HUDEP-2 (cell line): ENCODE measurements at regions not wholly inside any gene's neighbourhood (a gene's known extent, or its start where the extent isn't known, plus 50 kb on each side); places are given as distances from the start of the nearest gene placed in this dataset.

Experiments used
- DNase-seq, 76 experiments: peaks; one replicate each; lab custom pipeline; 2025; ENCODE audit not compliant: unreplicated experiment in 76 of 76; lab: John Stamatoyannopoulos, UW

DNA sequence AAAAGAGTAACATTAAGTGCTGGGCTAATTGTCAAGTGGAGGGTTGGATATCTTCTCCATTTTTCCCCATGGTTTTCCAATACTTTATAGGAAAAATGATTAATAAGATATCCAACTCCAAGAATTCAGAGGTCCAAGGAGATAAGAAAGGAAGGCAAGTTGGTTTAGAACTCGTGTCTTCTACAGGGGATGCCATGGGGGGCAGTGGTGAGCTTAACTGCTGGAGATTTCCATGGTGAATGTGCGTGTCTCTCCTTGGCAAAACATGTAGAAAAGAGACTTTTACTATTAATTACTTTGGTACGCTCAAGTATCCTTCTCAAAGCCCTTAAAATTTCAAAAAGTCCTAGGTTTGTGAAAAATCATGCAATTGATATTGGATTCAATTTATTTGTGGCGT, 982.9 kb upstream of the RBFOX1 start:
- DNase-seq: no peak

DNA sequence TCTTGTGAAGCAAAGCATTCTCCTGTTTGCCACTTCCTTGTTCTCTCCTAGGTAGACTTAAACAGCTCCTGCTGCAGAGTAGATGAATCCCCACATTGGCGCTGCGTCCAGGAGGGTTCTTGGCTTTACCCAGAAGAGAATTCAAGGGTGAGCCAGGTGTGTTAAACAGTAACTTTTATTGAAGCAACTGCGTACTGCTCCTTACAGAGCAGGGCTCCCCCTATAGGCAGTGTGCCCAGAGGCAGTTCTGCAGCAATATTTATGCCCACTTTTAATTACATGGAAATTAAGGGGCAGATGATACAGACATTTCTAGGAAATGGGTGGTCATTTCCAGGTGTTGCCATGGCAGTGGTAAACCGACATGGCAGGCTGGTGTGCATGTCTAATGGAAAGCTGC, 987.6 kb upstream of the RBFOX1 start:
- DNase-seq: no peak

DNA sequence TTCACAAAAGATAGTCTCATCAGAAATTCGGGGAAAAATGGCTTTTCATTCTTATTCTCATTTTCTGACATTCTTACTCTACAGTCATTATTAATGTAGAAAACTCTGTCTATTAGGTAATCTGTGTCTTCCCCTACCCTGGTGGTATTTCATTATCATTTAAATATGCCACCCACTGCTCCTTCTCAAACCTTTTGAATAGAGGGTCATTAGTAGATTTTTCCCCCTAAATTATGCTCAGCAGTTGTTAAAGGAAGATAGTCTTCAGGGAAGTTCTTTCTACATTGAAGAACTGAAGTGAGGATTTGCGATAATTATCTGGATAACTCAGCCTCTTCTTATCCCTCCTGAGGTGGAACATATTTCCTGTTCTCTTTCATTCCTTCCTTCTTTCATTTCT, 989.5 kb upstream of the RBFOX1 start:
- DNase-seq: no peak

DNA sequence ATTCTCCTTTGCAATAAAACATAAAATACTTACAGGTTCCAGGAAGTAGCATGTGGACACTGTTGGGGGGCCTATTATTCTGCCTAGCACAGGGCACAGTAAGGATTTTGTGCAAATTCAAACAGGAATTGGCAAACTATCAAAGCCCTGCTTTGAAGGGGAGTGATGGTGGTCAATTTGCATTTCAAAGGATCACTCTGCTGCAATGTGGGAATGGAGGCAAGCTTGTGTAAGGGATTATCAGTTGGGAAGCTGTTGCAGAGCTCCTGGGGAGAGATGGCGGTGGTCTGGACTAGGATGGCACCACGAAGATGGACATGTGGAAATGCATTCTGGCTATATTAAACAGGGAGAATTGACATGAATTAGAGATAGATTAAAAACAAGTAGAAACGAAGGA, 990.7 kb upstream of the RBFOX1 start:
- DNase-seq: no peak

DNA sequence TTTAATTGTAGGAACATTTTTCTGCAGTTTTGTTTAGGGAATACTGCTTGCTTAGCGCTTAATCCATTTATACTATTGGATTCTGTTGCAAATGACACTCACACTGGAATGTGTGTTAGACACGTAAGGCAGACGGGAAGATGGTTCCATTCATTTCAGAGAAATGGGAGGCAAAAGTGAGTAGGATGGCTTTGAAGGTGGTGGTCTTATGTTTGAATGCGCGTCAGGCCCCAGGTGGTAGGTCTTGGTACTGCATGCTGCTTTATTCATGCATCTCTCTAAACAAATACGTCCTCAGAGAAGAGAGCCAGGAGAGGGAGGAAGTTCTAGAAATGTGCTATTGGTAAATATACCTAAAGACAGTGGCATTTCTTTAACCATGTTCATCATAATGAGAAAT, 997.6 kb upstream of the RBFOX1 start:
- peak in 2 of 76 experiments; percentile 0 to 1 for DNase-seq

DNA sequence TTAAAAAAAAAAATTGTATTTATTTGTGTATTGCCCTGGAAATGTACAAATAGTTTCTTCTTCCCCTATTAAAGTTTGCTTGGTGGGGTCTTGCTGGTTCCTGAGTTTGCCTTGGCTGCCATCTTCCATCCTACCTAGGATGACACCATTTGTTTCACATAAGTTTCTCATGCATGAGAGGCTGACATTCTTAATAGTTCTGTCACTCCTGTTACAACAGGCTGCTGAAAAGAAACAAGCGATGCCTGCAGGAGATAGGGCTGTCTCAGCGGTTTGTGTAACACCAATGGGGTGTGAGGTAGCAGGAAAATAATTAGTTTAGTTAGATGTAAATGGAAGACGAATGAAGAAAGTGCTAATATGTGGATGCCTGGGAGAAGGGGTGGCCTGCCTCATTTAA, 1000.9 kb upstream of the RBFOX1 start:
- DNase-seq: no peak

DNA sequence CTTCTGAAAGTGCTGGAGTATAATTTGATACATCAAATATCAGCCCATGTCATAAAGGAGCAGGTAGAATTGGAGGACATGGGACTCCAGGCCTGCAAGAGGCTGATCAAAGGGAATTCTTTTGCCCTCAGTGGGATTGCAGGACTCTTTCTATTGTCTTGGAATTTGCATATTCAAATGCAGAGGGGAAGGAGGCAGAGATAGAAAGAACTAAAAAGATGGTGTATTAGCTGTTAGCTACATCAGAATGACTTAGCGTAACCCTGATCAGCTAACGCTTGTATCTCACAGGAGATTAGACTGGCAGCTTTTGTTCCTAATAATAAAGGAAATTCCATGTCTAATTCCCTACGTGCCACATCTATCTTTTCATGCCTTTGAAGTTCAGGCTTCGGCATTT, 1014.7 kb upstream of the RBFOX1 start:
- no peak for DNase-seq

DNA sequence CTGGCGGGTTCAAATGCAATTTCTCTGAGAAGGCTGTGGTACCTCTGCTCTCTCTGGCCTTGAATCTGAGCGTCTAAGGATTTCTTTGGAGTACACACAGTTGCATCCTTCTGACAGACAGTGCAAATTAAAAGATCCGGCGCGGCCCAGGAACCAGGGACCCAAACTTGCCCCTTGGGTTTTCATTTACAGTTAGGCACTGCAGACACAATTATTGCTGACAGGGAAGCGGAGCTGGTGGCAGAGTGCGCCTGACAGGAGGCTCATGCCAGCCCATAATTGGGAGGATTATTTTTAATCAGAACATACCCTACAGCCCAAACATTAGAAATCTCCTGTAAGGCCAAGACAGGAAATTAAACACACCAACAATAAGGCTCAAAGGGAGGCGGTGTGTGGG, 1023.4 kb upstream of the RBFOX1 start:
- no peak for DNase-seq

DNA sequence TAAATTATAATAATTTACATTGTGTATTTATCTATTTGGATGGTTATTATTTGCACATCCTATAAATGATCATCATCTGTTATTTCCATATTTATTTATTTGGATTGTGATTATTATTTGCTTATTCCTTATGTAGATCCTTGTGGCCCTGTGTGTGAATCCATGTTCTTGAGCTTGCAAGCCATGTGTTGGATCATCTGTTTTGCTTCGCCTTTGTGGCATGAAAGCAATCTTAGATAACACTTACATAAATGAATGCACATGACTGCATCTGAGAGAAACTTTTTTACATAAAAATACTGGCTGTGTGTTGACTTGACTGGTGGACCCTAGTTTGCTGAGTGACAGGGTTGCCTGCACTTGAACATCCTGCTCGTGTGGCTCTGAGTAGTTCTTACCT, 1024.5 kb upstream of the RBFOX1 start:
- no peak for DNase-seq

DNA sequence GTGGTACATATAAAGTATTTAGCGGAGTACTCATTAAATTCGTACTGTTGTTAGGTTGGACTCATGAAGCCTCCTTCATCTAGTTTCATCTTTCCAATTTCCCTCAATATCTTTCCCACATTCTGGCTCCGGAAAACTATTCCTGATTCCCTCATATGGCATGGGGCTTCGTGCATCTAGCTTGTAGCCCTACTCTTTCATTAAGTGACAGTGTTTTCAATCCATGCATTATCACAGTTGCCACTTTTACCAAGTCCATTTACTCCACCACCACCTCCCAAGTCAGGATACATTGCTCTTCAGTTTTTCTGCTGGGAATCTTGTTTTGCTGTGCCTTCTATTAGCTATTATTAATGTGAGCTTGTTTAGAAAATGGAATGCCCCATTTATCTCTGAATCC, 1032.1 kb upstream of the RBFOX1 start:
- no peak for DNase-seq

DNA sequence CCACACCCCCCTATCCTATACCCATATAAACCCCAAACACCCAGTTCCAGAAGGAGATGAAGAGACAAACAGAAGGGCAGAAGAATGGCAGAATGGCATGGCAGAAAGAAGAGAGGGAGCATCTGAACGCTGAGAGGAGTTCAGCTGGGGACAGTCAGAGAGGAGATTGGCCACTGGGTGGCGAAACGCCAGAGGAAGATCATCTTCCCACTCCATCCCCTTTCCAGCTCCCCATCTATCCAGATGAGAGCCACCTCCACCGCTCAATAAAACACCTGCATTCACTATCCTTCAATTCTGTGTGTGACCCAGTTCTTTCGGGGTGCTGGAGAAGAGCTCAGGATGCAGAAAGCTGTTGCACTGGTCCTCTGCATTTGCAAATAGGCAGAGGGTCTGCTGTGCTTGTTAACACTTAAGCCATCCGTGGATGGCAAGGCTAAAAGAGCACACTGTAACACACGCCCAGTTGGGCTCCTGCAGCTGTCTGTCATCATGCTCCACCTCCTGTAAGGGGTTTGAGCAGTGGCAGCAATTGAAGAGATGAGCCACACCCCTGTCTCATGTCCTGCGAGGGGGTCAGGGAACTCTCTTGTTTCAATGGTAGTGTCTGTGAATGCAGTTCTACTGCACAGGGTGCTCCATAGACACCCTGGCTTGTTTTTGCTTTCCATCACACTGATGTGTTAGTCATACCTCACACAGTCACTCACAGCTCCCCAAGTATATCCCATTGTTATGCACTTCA, 1034.8 kb upstream of the RBFOX1 start:
- DNase-seq: no peak

DNA sequence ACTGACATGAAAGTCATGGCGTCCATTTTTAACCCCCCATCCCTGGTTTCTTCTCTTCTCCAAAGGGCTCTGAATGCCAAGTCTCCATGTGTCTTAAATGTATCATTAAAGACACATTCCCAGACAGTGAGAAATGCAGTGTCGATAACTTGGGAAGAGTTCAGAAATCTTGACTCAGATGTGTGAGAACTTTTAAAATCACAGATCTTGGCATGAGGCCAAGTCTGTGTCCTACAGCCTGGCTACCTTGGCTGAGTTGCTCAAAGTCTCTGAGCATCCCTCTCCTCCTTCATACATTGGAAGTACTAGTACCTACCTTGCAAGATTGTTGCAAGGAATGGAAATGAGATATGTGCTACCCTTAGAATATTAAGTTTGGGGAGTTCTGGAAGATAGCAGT, 1046.5 kb upstream of the RBFOX1 start:
- no peak for DNase-seq

DNA sequence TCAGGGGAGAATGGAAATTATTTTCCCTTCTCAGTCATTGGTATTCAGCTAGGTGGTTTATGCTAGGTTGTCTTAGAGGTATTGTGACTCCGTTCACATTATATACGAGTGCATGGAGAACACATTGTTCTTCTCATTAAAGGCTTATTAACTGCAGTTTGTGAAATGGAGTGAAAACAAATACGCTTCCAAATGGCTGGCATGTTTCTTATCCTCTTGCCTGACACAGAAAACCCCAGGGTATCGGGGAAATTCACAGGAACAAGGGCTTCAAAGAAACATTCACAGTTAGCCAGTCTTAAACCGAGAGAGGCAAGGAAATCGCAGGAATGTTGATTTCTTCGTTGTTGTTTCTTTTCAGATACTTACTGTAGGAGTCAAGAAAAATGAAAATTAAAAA, 1047.9 kb upstream of the RBFOX1 start:
- DNase-seq: no peak

DNA sequence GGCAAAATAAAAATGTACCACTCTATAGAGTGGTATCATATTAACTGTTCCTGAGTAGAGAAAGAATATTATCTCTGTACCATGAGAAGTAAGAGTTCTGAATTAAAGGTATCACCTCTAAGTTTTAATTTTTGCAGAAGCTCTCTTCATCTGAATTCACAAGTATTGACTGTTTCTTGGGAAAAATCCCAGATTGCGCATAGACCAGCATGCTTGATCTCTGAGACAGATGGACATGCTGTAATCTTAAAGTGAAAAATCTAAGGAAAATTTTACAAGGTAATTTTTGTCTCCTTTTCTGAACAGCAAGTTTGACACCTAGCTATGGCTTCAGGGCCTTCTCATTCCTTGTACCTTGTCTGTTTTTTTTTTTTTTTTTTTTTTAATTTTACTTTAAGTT, 1050.7 kb upstream of the RBFOX1 start:
- DNase-seq: no peak

DNA sequence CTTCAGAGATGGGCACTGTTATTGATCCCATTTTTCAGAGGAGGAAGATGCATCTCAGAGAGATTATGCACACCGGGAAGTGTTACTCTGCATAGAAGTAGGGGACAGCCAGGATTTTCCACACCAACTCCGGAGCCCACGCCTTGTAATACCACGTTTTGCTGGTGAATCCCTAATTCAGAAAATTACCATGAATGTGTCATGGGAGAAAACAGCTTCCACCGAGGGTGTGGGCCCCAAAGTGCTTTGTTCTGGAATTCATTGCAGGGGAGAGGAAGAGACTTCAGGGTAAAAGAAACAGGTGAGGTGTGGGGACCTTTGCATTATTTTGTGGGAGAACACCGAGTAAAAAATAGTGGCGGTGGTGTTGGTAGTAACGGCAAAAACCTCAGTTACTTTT, 1051.4 kb upstream of the RBFOX1 start:
- DNase-seq: no peak

DNA sequence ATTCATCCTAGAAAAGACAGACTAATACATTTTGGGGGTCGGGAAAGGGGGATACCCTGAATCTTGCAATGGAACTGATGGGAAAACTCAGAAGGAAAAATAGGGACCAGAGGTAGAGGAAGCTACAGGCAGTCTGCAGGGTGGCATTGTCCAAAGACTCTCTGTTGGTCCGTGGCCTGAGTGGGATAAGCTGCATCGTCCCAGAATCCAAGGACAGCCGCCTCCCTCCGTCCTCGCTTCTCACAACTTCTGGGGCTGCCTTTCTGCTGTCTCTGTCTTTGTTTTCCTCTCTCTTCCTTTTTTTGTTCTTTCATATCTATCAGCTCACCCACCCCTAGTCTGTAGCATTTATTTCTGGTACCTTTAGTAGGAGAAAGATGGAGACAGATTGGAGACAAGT, 1052.6 kb upstream of the RBFOX1 start:
- DNase-seq: no peak

DNA sequence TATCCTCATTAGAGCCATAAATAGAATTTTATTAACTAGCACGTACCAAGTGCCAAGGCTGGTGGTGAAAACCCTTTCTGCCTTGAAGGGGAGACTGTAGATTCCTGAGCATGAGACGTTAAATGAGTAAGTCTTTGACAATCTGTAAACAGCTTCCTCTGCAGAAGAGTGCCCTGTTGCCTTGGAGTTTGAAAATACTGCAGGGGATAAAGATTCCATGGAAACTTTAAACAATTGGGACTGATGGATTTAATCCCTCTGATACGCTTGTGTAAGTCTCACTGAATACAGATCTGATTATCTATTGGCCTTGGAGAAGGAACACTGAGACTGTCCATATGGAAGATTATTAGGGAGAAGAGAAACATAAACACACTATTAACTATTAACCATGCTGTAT, 1053.4 kb upstream of the RBFOX1 start:
- no peak for DNase-seq

DNA sequence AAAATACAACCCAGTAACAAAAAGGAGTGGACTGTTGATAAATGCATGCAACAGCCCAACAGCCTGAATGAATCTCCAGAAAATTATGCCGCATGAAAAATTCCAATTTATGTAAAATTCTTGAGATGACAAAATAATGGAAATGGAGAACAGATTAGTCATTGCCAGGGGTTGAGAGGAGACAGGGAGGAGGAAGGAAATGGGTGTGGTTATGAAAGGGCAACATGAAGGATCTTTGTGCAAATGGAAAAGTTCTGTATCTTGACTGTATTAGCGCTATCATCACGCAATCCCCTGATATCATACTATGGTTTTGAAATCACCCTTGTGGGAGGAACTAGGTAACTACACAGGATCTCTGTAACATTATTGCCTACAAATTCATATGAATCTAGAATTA, 1058.3 kb upstream of the RBFOX1 start:
- no peak for DNase-seq

DNA sequence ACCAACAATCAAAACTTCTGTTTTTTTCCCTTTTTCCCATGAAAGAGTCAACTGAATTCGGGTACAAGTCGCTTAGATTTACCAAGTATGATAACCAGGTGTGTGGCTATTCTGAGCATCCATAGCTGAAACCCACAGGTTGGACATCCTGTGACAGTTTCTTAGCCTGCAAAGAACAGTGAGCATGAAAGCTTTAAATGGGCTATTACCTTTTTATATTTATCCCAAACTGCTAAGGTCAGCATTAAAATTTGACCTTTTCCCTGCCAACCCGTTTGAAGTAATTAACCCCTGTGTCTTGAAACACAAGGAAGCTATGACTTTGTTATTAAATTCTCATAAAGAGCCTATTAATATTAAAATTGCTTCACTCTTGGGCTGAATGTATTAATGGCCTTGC, 1065.0 kb upstream of the RBFOX1 start:
- DNase-seq: no peak

DNA sequence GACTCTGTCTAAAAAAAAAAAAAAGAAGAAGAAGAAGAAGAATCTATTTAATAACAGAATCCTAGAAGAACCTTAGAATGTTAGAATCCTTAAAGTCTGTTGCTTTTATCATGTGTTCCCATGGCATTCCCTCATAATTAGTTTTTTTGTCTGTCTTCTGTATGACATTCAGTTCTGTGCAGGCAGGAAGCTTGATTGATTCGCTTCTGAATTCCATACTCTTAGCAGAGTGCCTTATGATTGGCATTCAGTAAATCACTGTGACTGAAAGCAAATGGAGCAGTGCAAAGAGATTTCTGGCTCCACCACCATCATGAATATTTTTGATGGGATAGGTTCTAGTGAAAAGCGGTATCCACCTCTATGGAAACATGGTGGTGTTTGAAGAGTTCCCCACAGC, 1065.9 kb upstream of the RBFOX1 start:
- DNase-seq: no peak

DNA sequence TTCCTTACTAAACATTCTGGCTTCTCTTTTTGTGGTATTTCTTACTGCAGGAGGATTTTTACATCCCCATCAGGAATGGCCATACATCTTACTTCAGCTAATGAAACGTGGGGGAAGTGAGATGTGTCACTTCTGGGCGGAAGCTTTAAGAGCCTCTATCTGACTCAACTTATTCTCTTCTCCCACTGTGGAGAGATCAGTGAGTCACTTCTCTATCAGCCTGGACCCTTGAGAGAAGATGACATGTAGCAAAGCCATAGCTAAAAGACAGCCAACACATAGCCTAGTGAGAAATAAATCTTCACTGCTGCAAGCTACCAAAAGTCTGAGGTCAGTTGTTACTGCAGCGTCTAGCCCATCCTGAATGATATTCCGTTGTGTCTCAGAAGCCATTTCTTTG, 1066.7 kb upstream of the RBFOX1 start:
- DNase-seq: no peak

DNA sequence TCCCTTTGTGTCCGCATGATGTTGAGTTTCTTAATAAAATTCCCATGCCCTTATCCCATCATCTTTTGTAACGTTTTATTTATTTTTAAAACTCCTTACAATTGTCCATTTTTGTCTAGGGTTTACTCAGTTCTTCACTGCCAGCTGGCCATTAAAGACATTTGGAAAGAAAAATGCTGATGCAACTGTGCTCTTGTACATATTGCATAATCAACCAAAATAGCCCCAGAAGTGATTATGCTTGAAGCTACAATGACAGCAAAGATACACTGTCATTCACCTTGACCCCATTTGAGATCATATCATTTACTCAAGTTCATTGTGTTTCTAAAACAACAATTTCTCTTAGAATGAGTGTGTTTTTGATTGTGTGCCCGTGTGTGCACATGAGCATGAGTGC, 1074.6 kb upstream of the RBFOX1 start:
- DNase-seq: no peak

DNA sequence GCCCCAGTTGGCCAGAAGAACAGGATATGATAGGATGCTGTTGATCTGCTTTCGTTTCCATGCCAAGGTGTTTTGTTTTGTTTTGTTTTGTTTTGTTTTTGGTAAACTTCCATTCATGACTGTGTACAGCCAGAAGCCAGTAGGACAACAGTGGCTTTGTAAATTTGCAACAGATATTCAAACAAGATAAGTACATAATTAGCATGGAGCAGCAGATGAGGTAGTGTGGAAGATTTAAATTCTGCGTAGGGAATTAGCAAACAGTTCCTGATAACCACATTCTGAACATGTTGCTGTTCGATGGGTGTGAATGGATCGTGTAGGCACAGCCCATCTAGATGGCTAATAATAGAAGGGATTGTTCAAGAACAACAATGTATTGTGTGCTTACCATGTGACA, 1080.1 kb upstream of the RBFOX1 start:
- no peak for DNase-seq
